GM19239 (cell line): ENCODE measurements at regions not wholly inside any gene's neighbourhood (a gene's known extent, or its start where the extent isn't known, plus 50 kb on each side); places are given as distances from the start of the nearest gene placed in this dataset.
"Not testable (repeated sequence)": the region's sequence is repeated elsewhere in the genome, so short reads cannot be mapped to it uniquely, and the experiment has no call there.

Experiments
- DNase-seq: peaks from one replicate; pipeline ENCODE4 v3.0.0; 2011; ENCODE audit warnings: low spot score; ENCODE audit not compliant: insufficient read length
- FAIRE-seq: peaks from 2 replicates; lab custom pipeline; 2011; peaks lifted over from hg19 to GRCh38; lab: Jason Lieb, UNC

DNA sequence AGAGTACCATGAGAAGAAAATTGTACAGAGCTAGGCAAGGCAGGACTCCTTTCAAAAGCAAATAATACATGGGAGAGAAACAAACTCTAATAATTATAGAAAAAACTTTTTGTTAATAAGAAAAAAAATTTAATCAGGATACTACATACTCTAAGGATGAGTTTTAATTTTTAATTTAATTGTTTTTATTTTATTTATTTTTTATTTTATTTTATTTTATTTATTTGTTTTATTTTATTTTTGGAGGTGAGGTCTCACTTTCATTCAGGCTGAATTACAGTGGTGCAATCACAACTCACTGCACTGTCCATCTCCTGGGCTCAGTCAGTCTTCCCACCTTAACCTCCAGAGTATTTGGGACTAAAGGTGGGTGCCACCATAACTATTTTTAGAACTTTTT lies 1347.2 kb downstream of the NLGN4Y start:
- FAIRE-seq: no peak
- DNase-seq: no peak

DNA sequence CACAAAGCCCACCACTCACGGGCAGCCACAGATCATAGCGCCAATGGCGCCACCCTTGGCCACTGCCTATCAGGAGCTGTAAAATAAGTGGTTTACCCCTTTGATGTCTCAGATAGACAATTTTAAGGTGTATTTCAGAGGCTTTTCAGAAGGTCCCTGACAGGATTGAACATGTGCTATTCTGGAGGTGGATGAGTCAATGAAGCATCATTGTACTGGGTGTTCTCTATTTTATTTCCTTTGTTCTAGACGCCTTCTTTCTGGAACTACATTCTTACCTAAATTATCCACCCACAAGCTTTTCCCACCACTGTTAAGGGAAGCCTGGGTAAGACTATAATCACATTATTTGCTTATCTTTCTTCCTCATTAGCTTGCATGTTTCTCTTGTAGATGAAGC lies 1351.6 kb downstream of the NLGN4Y start:
- not testable (repeated sequence) for FAIRE-seq, DNase-seq

DNA sequence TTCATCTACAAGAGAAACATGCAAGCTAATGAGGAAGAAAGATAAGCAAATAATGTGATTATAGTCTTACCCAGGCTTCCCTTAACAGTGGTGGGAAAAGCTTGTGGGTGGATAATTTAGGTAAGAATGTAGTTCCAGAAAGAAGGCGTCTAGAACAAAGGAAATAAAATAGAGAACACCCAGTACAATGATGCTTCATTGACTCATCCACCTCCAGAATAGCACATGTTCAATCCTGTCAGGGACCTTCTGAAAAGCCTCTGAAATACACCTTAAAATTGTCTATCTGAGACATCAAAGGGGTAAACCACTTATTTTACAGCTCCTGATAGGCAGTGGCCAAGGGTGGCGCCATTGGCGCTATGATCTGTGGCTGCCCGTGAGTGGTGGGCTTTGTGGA lies 1379.2 kb downstream of the NLGN4Y start:
- not testable (repeated sequence) for FAIRE-seq, DNase-seq

DNA sequence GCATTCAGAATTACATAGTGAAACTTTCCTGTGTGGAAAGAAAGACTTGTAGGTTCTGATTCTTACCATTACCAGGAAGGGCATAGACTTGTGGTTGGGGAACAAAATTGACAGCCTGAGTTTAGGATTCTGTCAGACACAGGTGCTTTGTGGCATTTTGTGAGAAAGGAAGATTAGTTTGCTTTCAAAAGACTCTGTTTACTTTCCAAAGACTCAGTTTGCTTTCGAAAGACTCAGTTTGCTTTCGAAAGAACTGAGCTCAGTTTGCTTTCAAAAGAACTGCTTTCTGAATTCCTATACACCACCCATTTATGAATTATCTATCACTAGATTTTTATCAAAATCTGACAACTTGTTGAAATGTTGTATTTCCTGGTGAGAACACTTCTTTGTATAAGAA lies 1381.2 kb downstream of the NLGN4Y start:
- no peak for DNase-seq
- FAIRE-seq: no peak

DNA sequence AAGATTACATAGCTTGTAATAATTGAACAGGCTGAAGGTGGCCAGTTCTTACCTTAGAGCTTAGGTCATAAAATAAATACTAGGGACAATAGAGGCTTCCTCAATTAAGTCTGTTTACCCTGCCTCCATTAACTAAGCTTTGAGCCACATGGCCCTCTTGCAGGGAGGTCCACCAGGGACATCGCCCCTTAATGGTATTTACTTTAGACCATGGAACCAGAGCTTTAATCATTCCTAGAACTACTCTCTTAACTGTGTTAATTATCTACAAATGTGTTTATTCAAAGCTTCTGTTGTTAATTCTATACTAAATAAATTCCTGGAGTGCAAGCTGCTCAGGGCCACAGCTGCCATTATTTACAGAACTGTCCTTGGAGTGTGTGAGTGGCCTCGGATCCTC lies 1402.2 kb downstream of the NLGN4Y start:
- FAIRE-seq: no peak

DNA sequence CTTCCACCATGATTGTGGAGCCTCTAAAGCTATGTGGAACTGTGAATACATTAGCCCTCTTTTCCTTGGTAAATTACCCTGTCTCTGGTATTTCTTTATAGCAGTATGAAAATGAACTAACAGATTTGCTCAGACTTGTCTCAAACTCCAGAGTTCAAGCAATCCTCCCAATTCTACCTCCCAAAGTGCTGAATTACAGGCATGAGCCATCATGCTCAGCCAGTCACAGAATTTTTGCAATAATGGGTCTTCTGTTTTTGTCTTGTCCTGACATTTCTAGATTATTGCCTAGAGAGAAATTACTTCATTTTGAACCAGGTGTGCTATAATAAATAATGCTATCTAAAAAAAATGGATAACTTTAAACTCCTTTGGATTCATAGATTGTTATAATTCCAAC lies 1414.5 kb downstream of the NLGN4Y start:
- no peak for FAIRE-seq
- DNase-seq: no peak

More for the DNA sequence above, 1402.2 kb downstream of the NLGN4Y start:
- no peak for DNase-seq

DNA sequence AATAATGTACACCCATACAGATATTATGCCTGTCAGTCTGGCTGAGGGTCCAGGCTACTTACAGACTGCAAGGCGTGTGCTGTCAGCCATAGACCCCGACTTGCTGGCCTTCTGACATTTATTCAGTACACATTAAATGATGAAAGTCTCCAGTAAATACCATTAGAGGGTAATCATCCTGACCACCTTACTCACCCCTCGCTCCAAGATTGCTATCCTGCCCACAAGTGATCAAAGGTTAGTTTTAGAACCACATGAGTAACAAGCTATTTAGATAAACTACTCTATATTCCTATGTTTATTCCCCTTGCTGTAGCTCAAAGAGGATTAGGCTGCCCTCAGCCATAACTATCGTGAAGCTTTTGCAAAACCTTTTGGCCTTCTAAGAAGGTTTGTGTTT lies 1426.7 kb downstream of the NLGN4Y start:
- no peak for FAIRE-seq

DNA sequence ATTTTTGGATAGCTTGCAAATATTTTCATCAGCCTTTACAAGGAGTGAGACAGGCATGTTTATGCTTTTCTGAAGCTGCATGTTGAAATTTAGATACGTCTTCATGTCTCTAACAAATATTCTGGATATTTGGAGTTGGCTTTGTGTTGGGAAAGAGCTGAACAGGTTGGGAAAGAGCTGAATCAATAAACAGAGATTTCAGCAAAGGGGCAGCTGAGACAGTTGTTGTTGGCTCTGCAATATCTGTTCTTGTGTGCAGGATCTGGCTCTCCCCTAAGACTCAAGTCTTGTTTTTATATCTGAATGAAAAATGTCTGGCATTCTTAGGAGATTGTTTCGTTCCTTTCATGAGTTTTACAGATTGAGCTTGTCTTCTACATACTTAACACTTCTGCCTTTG lies 1444.5 kb downstream of the NLGN4Y start:
- DNase-seq (no peak), FAIRE-seq (no peak)

More for the DNA sequence above, 1426.7 kb downstream of the NLGN4Y start:
- DNase-seq: no peak

DNA sequence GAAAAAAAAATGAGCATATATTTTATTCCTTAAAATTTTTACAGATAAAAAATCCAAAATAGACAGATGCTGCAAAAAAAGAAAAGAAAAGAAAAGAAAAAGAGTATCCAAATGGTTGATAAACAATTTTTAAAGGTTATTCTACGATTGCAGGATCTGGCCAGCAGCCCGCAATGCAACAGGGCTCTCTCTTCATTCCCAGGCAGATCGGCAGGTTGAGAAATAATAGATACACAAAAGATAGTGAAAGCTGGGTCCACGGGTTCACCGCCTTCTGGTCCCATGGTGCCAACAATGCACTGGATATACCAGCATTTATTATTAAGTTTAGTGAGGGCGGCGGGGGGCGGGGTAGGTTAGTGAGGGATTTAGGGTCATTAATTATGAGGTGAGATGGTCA lies 1448.9 kb downstream of the NLGN4Y start:
- DNase-seq (no peak), FAIRE-seq (no peak)

DNA sequence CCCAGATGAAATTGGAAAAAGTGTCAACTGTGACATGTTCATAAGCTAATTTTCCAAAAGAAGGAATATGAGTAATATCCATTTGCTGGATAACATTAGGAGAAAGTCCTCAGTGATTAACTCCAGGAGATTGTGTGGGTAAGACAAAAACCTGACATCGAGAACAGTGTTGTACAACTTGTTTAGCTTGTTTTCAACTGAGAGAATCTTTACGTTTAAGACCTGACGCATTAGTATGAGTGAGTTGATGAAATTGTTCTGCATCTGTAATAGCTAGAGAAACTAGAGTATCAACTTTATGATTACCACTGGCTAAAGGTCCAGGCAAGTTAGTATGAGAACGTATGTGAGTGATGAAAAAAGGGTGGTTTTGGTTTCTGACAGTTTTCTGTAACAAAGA lies 1452.4 kb downstream of the NLGN4Y start:
- no peak for DNase-seq
- FAIRE-seq: no peak

DNA sequence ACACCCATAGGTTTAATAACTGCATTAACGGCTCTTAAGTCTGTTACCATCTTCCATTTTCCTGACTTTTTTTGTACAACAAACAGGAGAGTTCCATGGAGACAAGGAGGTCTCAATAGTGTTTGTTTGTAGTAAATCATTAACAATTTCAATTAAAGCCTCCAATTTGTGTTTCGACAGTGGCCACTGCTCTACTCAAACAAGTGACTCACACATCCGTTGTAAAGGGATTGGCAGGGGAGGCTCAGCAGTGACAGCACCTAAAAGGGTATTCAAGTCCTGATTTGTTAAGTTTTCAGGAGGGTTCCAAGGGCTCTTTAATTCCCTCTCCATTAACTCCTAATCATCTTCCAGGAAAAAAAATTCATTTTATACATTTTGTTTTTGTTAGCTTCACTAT lies 1454.2 kb downstream of the NLGN4Y start:
- DNase-seq (no peak), FAIRE-seq (no peak)

DNA sequence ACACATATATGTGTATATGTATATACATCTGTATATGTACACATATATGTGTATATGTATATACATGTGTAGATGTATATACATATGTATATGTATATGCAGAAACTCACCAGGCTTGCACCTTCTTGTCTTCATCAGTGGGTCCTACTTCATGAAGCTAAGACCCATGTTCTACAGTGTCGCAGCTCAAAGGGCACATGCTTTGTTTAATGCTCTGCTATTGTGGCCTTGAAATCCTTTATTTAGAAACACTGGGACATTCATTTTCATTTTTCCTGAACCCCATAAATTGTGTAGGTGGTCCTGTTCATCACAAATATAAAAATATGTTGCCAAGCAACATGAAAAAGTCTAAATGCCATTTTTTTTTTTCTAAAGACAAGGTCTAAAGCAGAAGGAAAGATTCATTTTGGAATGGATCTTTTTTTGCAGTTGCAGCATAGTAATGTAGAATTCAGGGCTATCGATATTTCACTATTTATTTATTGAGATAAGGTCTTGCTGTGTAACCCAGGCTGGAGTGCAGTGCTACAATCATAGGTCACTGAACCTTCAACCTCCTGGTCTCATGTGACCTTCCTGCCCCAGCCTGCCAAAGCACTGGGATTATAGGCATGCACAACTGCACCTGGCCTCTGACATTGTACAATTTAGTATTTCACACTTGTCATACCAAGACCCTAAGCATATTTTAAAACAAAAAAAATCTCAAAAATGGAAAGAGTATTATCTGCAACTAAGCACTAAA lies 1460.5 kb downstream of the NLGN4Y start:
- FAIRE-seq: no peak

DNA sequence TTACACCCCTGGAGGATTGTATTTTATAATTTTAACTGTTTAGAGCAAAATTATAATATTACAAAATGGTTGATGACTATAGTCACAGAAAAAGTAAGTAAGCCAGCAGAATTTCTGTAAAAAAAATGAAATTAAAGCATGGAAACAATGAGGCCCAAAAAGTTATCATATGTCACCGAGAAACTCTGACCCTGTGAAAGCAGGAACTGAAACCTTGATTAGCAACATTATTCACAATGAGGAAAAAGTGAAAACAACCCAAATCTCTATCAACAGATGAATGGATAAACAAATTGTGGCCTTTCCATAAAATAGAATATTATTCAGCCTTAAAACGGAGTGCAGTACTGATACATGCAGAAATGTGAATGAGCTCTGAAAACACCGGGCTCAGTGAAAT lies 1471.7 kb downstream of the NLGN4Y start:
- no peak for FAIRE-seq
- DNase-seq: no peak

More for the DNA sequence above, 1460.5 kb downstream of the NLGN4Y start:
- no peak for DNase-seq

DNA sequence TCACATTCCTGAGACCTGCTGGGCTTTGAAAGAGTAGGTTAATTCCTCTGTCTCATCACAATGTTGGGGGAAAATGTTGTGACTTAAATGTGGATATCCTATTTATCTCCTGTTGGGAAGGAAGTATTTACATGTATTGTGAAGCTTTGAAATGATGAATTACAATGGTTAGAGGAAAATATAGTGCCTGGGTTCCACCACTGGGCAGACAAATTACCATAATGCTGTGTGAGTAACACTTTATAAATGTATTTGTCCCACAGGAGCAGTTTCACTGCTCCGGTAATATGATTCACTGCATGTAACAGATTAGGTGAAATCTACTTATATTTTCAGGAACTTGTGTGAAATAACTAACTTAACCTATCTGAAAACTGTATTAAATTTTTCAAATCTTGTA lies 1476.4 kb downstream of the NLGN4Y start:
- no peak for DNase-seq
- no peak for FAIRE-seq

DNA sequence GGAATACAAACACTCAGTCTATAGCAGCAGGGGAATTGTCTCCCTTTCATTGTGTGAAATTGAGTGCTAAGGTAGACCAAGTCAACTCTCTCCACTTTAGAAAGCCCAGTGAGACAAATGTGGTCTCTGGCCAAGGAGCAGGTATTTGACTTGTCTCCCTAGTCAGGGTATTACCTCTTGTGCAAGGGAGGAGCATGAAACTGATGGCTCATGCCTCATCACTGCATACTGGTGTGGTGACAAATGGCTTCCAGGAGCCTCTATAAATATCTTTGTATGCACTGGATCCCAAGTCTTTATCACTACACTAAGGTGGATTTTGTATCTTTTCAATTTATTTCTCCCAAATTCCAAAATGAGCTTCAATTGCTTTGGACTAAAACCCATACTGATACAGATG lies 1477.6 kb downstream of the NLGN4Y start:
- DNase-seq (no peak), FAIRE-seq (no peak)

DNA sequence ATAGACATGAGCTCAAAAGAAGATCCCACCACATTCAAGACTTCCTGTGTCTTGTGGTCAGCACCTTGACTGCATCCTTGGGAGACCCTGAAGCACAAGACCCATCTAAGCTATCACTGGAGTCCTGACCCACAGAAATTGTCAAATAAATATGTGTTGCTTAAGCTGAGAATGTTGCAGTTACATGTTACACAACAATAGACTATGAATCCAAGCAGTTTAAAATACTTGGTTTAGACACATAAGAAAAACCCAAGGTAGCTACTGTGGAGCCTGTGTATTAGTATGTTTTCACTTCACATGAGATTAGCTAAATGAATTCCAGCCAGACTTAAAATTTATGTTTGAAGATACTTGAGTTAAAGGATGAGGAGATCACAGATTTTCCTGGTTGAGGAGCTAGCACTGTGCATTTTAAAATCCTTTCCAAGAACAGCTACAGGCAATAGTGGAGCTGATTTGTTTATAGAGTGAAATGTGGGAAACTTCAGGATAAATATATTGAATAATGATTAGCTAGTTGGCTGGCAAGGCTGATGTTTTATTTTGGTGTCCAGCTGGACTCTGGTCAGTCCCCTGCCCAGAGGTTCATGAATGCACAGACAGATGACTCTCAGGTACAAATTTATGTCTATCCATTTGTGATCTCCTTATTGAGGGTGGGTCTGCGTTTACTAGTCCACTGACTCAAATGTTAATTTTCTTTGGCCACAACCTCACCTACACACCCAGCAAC lies 1527.7 kb downstream of the NLGN4Y start:
- FAIRE-seq (no peak), DNase-seq (no peak)

DNA sequence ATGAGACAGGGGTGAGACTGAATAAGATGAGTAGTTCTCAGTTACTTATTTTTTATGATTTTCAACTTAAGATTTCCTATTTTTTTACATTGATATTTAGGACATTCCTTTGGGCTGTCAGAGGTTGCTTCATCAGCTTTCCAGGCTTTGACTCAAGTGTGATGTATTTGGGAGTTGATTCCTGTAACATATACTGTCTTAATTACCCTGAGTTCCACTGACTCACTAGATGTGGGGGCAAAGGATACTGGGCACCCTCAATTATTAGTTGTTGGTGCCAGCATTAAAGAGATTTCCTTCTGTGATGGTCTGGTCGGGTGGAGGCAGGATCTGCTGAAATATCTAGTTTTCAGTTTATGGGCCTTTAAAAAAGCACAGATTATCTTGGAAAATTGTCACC lies 1535.8 kb downstream of the NLGN4Y start:
- no peak for DNase-seq
- FAIRE-seq: no peak

DNA sequence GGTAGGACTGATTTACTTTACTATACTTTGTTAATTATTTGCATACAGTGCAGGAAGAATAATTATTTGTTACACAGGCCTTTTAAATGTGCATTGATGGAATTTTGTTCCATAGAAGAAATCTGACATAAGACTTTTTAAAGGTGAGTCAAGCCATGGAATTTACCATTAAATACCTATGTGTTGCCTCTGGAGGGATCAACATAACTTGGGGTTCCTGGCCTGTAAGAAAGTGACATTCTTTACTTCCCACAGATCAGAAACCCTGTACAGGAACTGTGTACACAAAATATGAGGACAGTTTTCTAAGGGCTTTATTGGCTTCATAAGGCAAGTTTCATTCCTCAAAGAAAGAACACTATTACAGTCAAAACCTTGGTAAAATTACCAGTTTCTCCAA lies 1536.4 kb downstream of the NLGN4Y start:
- FAIRE-seq (no peak), DNase-seq (no peak)

DNA sequence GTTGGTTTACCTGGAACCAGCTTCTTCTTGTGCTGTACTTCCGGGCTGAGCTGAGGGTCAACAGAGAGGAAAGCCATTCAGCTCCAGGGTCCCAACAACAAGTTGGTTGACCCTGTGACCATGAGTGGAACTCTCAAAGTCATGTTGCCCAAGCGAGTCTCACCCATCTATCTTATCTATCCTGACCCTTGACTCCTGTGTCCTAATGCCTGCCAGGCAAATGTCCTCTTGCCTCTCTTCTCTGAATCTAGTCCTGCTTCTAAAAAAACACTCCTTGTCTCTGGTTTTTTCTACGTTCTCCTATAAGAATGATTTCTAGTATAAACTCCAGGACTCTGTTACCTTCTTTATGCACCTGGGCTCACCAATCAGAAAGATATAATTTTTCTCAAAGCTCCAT lies 1547.6 kb downstream of the NLGN4Y start:
- FAIRE-seq (no peak), DNase-seq (no peak)

DNA sequence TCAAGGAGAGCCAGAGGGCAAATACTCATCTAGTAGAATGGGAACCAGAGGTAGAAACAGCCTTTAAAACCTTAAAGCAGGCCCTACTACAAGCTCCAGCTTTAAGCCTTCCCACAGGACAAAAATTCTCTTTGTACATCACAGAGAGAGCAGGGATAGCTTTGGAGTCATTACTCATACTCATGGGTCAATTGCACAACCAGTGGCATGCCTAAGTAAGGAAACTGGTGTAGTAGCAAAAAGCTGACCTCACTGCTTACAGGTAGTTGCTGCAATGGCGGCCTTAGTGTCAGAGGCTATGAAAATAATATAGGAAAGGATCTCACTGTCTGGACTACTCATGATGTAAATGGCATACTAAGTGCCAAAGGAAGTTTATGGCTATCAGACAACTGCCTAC lies 1551.4 kb downstream of the NLGN4Y start:
- FAIRE-seq (no peak), DNase-seq (no peak)

DNA sequence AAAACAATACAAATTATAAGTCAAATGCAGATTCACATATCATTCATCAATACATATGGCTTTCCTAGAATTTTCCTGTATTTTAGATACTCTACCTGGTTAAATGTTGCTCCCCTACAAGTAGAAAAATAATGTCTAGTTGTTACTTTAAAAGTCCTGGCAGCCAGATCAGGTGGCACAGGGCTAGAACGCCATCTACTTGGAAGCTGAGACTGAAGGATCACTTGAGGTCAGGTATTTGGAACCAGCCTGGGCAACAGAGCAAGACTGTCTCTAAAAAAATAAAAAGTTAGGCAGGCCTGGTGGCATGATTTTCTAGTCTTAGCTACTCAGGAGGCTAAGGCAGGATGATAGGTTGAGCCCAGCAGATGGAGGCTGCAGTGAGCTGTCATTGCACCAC lies 1573.0 kb downstream of the NLGN4Y start:
- no peak for FAIRE-seq

DNA sequence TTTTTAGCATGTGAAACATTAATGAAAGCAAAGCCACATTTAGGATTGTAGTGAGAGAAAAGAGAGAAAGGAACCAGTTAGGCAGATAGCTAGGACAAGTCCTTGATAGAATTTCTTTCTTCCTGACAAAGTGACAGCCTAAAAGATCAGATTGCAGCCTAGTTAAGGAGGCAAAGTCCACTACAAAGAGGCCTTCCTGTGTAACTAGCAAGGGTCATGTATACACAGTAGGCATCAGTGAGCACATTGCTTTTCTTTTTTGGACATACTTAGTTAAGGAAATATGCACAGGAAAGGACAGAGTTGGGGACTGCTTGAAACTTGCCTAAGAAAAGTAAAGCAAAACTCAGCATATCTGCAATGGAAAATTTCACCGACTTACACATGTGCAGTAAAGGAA lies 1577.5 kb downstream of the NLGN4Y start:
- FAIRE-seq (no peak), DNase-seq (no peak)

More for the DNA sequence above, 1573.0 kb downstream of the NLGN4Y start:
- no peak for DNase-seq
